ENCODE measurements at regions not wholly inside any gene's neighbourhood (a gene's known extent, or its start where the extent isn't known, plus 50 kb on each side); places are given as distances from the start of the nearest gene placed in this dataset.

DNA sequence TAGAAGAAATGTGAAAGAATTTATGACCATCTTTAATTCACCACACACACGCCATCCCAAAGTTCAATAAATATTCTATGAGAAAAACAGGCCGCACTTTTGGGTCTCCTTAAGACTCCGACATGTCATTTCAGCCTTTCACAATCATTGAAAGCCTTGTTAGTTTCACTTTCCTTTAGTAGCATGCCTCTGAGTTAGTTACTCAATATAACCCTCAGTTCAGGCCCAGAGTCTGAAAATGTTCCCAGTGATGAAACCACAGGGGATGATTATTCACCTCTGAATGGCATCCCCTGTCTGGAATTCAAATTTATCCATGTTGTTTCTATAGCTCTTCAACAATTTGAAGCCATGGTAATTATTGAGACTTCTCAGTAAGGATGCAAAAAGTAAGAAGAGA is 278.1 kb upstream of the NRP1 start:
- Histone ChIP-seq H3K9me3 (peaks cover 0 to 9% (median 3%) of the 10 kb centered on the region in 4 donors), H3K4me1 (no peaks in the 10 kb centered on the region), H3K27me3 (no peaks in the 10 kb centered on the region), H3K4me3 (no peak overlapping the region), H3K36me3 (no peaks in the 10 kb centered on the region), H3K27ac (peak overlapping the region in 3 of 5 donors; percentile 20 to 57 (median 27))
- intact Hi-C loops (cut with DNase I; ENCODE audit: low total_unique reads) = no loop called here
- peak in 1 of 2 donors; percentile 19 for DNase-seq
- TF ChIP-seq, protein P1, sequence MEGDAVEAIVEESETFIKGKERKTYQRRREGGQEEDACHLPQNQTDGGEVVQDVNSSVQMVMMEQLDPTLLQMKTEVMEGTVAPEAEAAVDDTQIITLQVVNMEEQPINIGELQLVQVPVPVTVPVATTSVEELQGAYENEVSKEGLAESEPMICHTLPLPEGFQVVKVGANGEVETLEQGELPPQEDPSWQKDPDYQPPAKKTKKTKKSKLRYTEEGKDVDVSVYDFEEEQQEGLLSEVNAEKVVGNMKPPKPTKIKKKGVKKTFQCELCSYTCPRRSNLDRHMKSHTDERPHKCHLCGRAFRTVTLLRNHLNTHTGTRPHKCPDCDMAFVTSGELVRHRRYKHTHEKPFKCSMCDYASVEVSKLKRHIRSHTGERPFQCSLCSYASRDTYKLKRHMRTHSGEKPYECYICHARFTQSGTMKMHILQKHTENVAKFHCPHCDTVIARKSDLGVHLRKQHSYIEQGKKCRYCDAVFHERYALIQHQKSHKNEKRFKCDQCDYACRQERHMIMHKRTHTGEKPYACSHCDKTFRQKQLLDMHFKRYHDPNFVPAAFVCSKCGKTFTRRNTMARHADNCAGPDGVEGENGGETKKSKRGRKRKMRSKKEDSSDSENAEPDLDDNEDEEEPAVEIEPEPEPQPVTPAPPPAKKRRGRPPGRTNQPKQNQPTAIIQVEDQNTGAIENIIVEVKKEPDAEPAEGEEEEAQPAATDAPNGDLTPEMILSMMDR (IDR thresholded peaks at IDR 0.05) = no peak
- TF ChIP-seq POLR2A (IDR thresholded peaks at IDR 0.05) (no peak), POLR2AphosphoS5 (IDR thresholded peaks at IDR 0.05) (no peak), EP300 (IDR thresholded peaks at IDR 0.05) (no peak)
- WGBS, 5 donors = 64 to 88% (median 74%) methylated on average over 3 of the region's 3 CpGs

DNA sequence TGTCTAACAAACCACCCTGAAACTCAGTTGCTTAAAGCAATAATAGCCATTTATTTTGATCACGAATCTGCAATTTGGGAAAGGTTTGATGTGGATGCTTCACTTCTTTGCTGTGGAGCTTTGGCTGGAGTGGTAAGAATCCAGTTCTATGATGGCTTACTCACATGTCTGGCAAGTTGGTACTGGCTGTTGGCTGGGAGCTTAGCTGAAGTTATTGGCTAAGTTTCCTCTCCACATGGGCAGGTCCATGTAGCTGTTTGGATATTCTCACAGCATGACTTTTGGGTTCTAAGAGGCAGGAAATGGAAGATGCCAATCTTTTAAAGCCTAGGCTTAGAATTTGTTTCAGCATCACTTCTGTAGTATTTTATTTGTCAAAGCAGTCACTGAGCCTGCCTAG is 277.6 kb upstream of the NRP1 start:
- peak overlapping the region in 3 of 5 donors; percentile 20 to 57 (median 27) for H3K27ac ChIP-seq
- TF ChIP-seq, protein P1 (IDR thresholded peaks at IDR 0.05) = no peak
- TF ChIP-seq POLR2AphosphoS5 (IDR thresholded peaks at IDR 0.05) (no peak), POLR2A (IDR thresholded peaks at IDR 0.05) (no peak), EP300 (IDR thresholded peaks at IDR 0.05) (no peak)

DNA sequence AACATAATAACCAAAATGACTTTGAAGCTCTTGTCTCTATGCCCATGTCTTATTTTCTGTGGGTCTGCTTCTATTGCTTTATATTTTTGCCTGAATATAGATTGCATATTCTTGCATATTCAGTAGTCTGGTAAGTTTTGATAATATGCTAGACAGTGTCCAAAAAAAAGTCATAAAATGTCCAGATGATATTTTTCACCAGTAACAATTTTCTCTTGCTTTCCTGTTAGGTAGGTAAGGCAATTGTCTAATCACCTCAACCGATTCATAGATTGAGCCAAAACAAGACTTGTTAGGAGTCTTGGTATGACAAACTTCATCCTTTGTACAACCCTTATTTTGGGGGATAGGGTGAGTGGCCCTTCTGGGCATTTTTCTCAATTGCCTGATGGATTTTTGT is 277.0 kb upstream of the NRP1 start:
- TF ChIP-seq EP300 (IDR thresholded peaks at IDR 0.05) (no peak), POLR2AphosphoS5 (IDR thresholded peaks at IDR 0.05) (no peak), POLR2A (IDR thresholded peaks at IDR 0.05) (no peak)
- TF ChIP-seq, protein P1 (IDR thresholded peaks at IDR 0.05) = no peak
- Histone ChIP-seq H3K9me3 (peaks cover 0 to 9% (median 3%) of the 10 kb centered on the region in 4 donors), H3K27me3 (no peaks in the 10 kb centered on the region), H3K36me3 (no peaks in the 10 kb centered on the region), H3K4me1 (no peaks in the 10 kb centered on the region), H3K27ac (no peak overlapping the region), H3K4me3 (no peak overlapping the region)
- intact Hi-C loops (cut with DNase I; ENCODE audit: low total_unique reads) = no loop called here
- no peak for DNase-seq
- WGBS, 5 donors = 88 to 100% (median 95%) methylated on average over 1 of the region's 1 CpG

More for the DNA sequence above, 277.6 kb upstream of the NRP1 start:
- 70 to 94% (median 87%) methylated on average over 1 of the region's 1 CpG for WGBS, 5 donors
- Histone ChIP-seq H3K27me3 (no peaks in the 10 kb centered on the region), H3K36me3 (no peaks in the 10 kb centered on the region), H3K9me3 (peaks cover 0 to 9% (median 3%) of the 10 kb centered on the region in 4 donors), H3K4me3 (no peak overlapping the region), H3K4me1 (no peaks in the 10 kb centered on the region)
- no peak for DNase-seq
- intact Hi-C loops (cut with DNase I; ENCODE audit: low total_unique reads) = no loop called here

DNA sequence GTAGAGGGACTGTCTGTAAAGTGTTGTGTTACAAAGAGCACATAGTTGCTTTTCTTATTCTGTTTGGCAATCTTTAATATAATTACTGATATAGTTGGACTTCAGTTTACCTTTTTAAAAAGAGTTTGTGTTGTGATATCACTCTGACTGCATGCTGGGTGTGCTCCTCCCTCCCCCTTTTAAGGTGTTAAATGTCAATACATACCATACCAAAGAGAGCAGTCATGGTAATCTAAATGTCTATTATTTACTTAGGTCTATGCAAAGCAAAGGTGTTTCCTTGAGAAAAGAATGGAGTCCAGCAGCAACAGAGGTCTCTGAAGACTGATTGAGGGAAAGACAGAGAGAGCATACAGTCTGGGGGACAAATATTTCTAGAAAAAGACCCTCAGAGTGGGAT is 275.1 kb upstream of the NRP1 start:
- no peaks in the 10 kb centered on the region for H3K27me3 ChIP-seq
- no peaks in the 10 kb centered on the region for H3K4me1 ChIP-seq
- TF ChIP-seq POLR2AphosphoS5 (IDR thresholded peaks at IDR 0.05) = peak in 1 of 3 donors; percentile 25
- no peak for TF ChIP-seq POLR2A (IDR thresholded peaks at IDR 0.05)
- H3K36me3 ChIP-seq = no peaks in the 10 kb centered on the region
- intact Hi-C loops (cut with DNase I; ENCODE audit: low total_unique reads) = no loop called here
- H3K9me3 ChIP-seq = peaks cover 0 to 9% (median 3%) of the 10 kb centered on the region in 4 donors
- peak in 1 of 2 donors; percentile 35 for DNase-seq
- H3K4me3 ChIP-seq = no peak overlapping the region
- peak overlapping the region in 1 of 5 donors; percentile 10 for H3K27ac ChIP-seq

DNA sequence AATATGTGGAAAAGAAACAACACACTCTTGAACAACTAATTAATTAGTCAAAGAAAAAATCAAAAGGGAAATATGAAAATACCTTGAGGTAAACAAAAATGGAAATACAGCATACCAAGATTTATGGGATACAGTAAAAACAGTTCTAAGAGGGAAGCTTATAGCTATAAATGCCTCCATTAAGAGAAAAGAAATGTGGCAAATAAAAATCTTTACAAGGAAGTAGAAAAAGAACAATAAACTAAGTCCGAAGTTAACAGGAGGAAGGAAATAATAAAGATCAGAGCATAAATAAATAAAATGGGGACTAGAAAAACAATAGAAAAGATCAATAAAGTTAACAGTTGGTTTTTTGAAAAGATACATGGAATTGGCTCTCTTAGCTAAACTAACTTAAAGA is 267.8 kb upstream of the NRP1 start:
- H3K4me3 ChIP-seq = no peak overlapping the region
- H3K9me3 ChIP-seq = peaks cover 0 to 12% (median 4%) of the 10 kb centered on the region in 4 donors
- H3K27ac ChIP-seq = no peak overlapping the region
- 18 to 43% (median 30%) methylated on average over 1 of the region's 1 CpG for WGBS, 5 donors
- DNase-seq = no peak
- intact Hi-C loops (cut with DNase I; ENCODE audit: low total_unique reads) = no loop called here
- H3K36me3 ChIP-seq = no peaks in the 10 kb centered on the region
- no peaks in the 10 kb centered on the region for H3K27me3 ChIP-seq
- H3K4me1 ChIP-seq = no peaks in the 10 kb centered on the region
- TF ChIP-seq, protein P1 (IDR thresholded peaks at IDR 0.05) = no peak
- no peak for TF ChIP-seq EP300 (IDR thresholded peaks at IDR 0.05)
- no peak for TF ChIP-seq POLR2AphosphoS5 (IDR thresholded peaks at IDR 0.05)
- TF ChIP-seq POLR2A (IDR thresholded peaks at IDR 0.05) = no peak

Measured in stomach (tissue), 8 donors.